ENCODE measurements at regions not wholly inside any gene's neighbourhood (a gene's known extent, or its start where the extent isn't known, plus 50 kb on each side); places are given as distances from the start of the nearest gene placed in this dataset.

- Histone ChIP-seq H3K4me1 (no peaks in the 10 kb centered on the region), H3K9me3 (no peaks in the 10 kb centered on the region), H3K36me3 (no peaks in the 10 kb centered on the region), H3K27ac (no peak overlapping the region), H3K4me3 (no peak overlapping the region), H3K27me3 (no peaks in the 10 kb centered on the region)
- intact Hi-C loops (cut with DNase I), result no loop called here
- no peak for TF ChIP-seq POLR2A (IDR thresholded peaks at IDR 0.05)
- no peak for TF ChIP-seq CTCF (IDR thresholded peaks at IDR 0.05)
- no peak for TF ChIP-seq POLR2AphosphoS5 (IDR thresholded peaks at IDR 0.05)
- TF ChIP-seq EP300 (IDR thresholded peaks at IDR 0.05), result no peak
- 71 to 85% methylated on average over 4 of the region's 4 CpGs for WGBS, 2 donors
- no peak for DNase-seq
Measured at GRCh38 chr4:126455865-126456264, 1141.1 kb downstream of the FAT4 start.

GRCh38 chr4:126458993-126459392 lies 1144.2 kb downstream of the FAT4 start:
- no peak overlapping the region for H3K4me3 ChIP-seq
- intact Hi-C loops (cut with DNase I), result no loop called here
- H3K9me3 ChIP-seq, result no peaks in the 10 kb centered on the region
- H3K36me3 ChIP-seq, result no peaks in the 10 kb centered on the region
- WGBS, 2 donors, result 17 to 55% methylated on average over 1 of the region's 1 CpG
- H3K27me3 ChIP-seq, result no peaks in the 10 kb centered on the region
- no peak overlapping the region for H3K27ac ChIP-seq
- no peaks in the 10 kb centered on the region for H3K4me1 ChIP-seq
- TF ChIP-seq CTCF (IDR thresholded peaks at IDR 0.05) (no peak), POLR2A (IDR thresholded peaks at IDR 0.05) (no peak), EP300 (IDR thresholded peaks at IDR 0.05) (no peak), POLR2AphosphoS5 (IDR thresholded peaks at IDR 0.05) (no peak)
- no peak for DNase-seq

- TF ChIP-seq POLR2AphosphoS5 (IDR thresholded peaks at IDR 0.05) (no peak), POLR2A (IDR thresholded peaks at IDR 0.05) (no peak), EP300 (IDR thresholded peaks at IDR 0.05) (no peak), CTCF (IDR thresholded peaks at IDR 0.05) (no peak)
- Histone ChIP-seq H3K9me3 (peaks cover 0 to 2% (median 0%) of the 10 kb centered on the region in 4 donors), H3K36me3 (no peaks in the 10 kb centered on the region), H3K27ac (no peak overlapping the region), H3K4me3 (no peak overlapping the region), H3K4me1 (no peaks in the 10 kb centered on the region), H3K27me3 (no peaks in the 10 kb centered on the region)
- no peak for DNase-seq
- WGBS, 2 donors, result 41 to 69% methylated on average over 1 of the region's 1 CpG
- intact Hi-C loops (cut with DNase I), result no loop called here
Measured at GRCh38 chr4:126465341-126465740, 1150.6 kb downstream of the FAT4 start.

- H3K36me3 ChIP-seq, result no peaks in the 10 kb centered on the region
- TF ChIP-seq EP300 (IDR thresholded peaks at IDR 0.05) (no peak), POLR2AphosphoS5 (IDR thresholded peaks at IDR 0.05) (no peak)
- no peaks in the 10 kb centered on the region for H3K27me3 ChIP-seq
- 83 to 88% methylated on average over 2 of the region's 2 CpGs for WGBS, 2 donors
- no peak overlapping the region for H3K27ac ChIP-seq
- intact Hi-C loops (cut with DNase I), result no loop called here
- no peak for DNase-seq
- no peaks in the 10 kb centered on the region for H3K4me1 ChIP-seq
- H3K4me3 ChIP-seq, result no peak overlapping the region
- H3K9me3 ChIP-seq, result peaks cover 0 to 2% (median 0%) of the 10 kb centered on the region in 4 donors
Measured at GRCh38 chr4:126466848-126467247, 1152.1 kb downstream of the FAT4 start.

GRCh38 chr4:126468144-126468543 lies 1153.4 kb downstream of the FAT4 start:
- no peak overlapping the region for H3K4me3 ChIP-seq
- 90 to 92% methylated on average over 1 of the region's 1 CpG for WGBS, 2 donors
- no peak overlapping the region for H3K27ac ChIP-seq

More at GRCh38 chr4:126468144-126468543, 1153.4 kb downstream of the FAT4 start:
- no peaks in the 10 kb centered on the region for H3K27me3 ChIP-seq
- TF ChIP-seq POLR2AphosphoS5 (IDR thresholded peaks at IDR 0.05), result no peak
- TF ChIP-seq CTCF (IDR thresholded peaks at IDR 0.05), result no peak
- no peak for TF ChIP-seq EP300 (IDR thresholded peaks at IDR 0.05)
- no peak for TF ChIP-seq POLR2A (IDR thresholded peaks at IDR 0.05)
- no peak for DNase-seq
- no peaks in the 10 kb centered on the region for H3K36me3 ChIP-seq
- intact Hi-C loops (cut with DNase I), result no loop called here
- no peaks in the 10 kb centered on the region for H3K4me1 ChIP-seq
- peaks cover 0 to 2% (median 0%) of the 10 kb centered on the region in 4 donors for H3K9me3 ChIP-seq
